Keratinocyte (primary cell): ENCODE measurements at regions not wholly inside any gene's neighbourhood (a gene's known extent, or its start where the extent isn't known, plus 50 kb on each side); places are given as distances from the start of the nearest gene placed in this dataset.

Experiments
- DNase-seq: peaks from one replicate; pipeline ENCODE4 v3.0.0-alpha.2; 2011; ENCODE audit warnings: low read depth, missing footprints, low spot score
- FAIRE-seq: peaks from 2 replicates; lab custom pipeline; 2011; peaks lifted over from hg19 to GRCh38; lab: Jason Lieb, UNC
- H2AFZ ChIP-seq: 2 replicates; pipeline ENCODE4 v1.6.0; 2012; ENCODE audit warnings: low read length, control low read depth, inconsistent platforms; ENCODE audit not compliant: control insufficient read depth
- H3K27ac ChIP-seq: 2 replicates; pipeline ENCODE4 v1.5.1; 2011; ENCODE audit warnings: low read length; ENCODE audit not compliant: control insufficient read depth, insufficient read depth
- H3K27me3 ChIP-seq: 3 replicates; pipeline ENCODE4 v1.6.0; 2011; ENCODE audit warnings: low read length; ENCODE audit not compliant: control insufficient read depth, insufficient read depth; ENCODE audit errors: extremely low read depth
- H3K36me3 ChIP-seq, 2 experiments: 2 replicates in 1 of 2; 3 replicates in 1 of 2; pipeline ENCODE4 v1.5.1; 2011; ENCODE audit warnings: low read length in 2 of 2, mild to moderate bottlenecking in 1 of 2; ENCODE audit not compliant: control insufficient read depth in 2 of 2, insufficient read depth in 2 of 2; ENCODE audit errors: extremely low read depth in 1 of 2
- H3K4me1 ChIP-seq: 3 replicates; pipeline ENCODE4 v1.5.1; 2011; ENCODE audit warnings: low read length; ENCODE audit not compliant: control insufficient read depth, insufficient read depth; ENCODE audit errors: extremely low read depth
- H3K4me2 ChIP-seq: 3 replicates; pipeline ENCODE4 v1.6.0; 2011; ENCODE audit warnings: low read depth, low read length; ENCODE audit not compliant: control insufficient read depth, insufficient read depth; ENCODE audit errors: extremely low read depth
- H3K4me3 ChIP-seq, 3 experiments: fragments of 200-600 bp in 1 of 3; sonication (generic) in 1 of 3; 2 replicates in 2 of 3; 3 replicates in 1 of 3; pipeline ENCODE4 v1.5.1; 2011 to 2016; ENCODE audit warnings: low read length in 3 of 3, mild to moderate bottlenecking in 3 of 3, control low read depth in 2 of 3, inconsistent platforms in 1 of 3, low read depth in 1 of 3, mixed read lengths in 1 of 3, mixed run types in 1 of 3, moderate library complexity in 1 of 3; ENCODE audit not compliant: control insufficient read depth in 2 of 3, insufficient read depth in 2 of 3; ENCODE audit errors: extremely low read depth in 1 of 3
- H3K79me2 ChIP-seq: 2 replicates; pipeline ENCODE4 v1.6.0; 2012; ENCODE audit warnings: low read length; ENCODE audit not compliant: control insufficient read depth, insufficient read depth
- H3K9ac ChIP-seq: 3 replicates; pipeline ENCODE4 v1.6.0; 2011; ENCODE audit warnings: low read length; ENCODE audit not compliant: control insufficient read depth, insufficient read depth; ENCODE audit errors: extremely low read depth
- H3K9me1 ChIP-seq: 3 replicates; pipeline ENCODE4 v1.6.0; 2011; ENCODE audit warnings: low read length; ENCODE audit not compliant: control insufficient read depth, insufficient read depth; ENCODE audit errors: extremely low read depth
- H3K9me3 ChIP-seq: 2 replicates; pipeline ENCODE4 v1.5.1; 2012; ENCODE audit warnings: low read depth, low read length; ENCODE audit not compliant: control insufficient read depth
- H4K20me1 ChIP-seq: 3 replicates; pipeline ENCODE4 v1.6.0; 2011; ENCODE audit warnings: low read length; ENCODE audit not compliant: control insufficient read depth, insufficient read depth; ENCODE audit errors: extremely low read depth
- CTCF ChIP-seq, 3 experiments: IDR thresholded peaks in 1 of 3; conservative IDR thresholded peaks in 1 of 3; optimal IDR thresholded peaks in 1 of 3; 2 replicates in 2 of 3; 3 replicates in 1 of 3; pipeline versions ENCODE3 to v1.5.1; 2011; ENCODE audit warnings: low read length in 3 of 3, mild to moderate bottlenecking in 3 of 3, moderate library complexity in 2 of 3, control low read depth in 1 of 3, inconsistent platforms in 1 of 3; ENCODE audit not compliant: insufficient read depth in 2 of 3; ENCODE audit errors: extremely low read depth in 1 of 3
- EZH2 ChIP-seq: IDR thresholded peaks from one replicate; pipeline ENCODE4 v1.6.1; 2012; ENCODE audit warnings: inconsistent platforms, mild to moderate bottlenecking, low read length, moderate library complexity
- dilution Hi-C: fragments of 300-500 bp; cut with MboI; formaldehyde crosslinking; loops from one replicate; pipeline ENCODE4 v1.7.0; 2020; ENCODE audit warnings: low sequenced_read_pairs; ENCODE audit not compliant: extremely low pct_ligation_motif_present

GRCh38 chr4:56209767-56210166 lies 177.5 kb downstream of the AASDH start:
- H4K20me1 ChIP-seq: no peaks in the 10 kb centered on the region
- H3K4me3 ChIP-seq: no peak overlapping the region
- no peaks in the 10 kb centered on the region for H3K9me3 ChIP-seq
- no peaks in the 10 kb centered on the region for H3K4me1 ChIP-seq
- TF ChIP-seq EZH2 (no peak), CTCF (optimal IDR thresholded peaks at IDR 0.05 in 1 of 3, IDR thresholded peaks at IDR 0.05 in 1 of 3, conservative IDR thresholded peaks at IDR 0.05 in 1 of 3; ENCODE audit: extremely low read depth in 1 of 3, insufficient read depth in 2 of 3, low read length in 3 of 3) (no peak)
- H3K9me1 ChIP-seq: no peaks in the 10 kb centered on the region
- dilution Hi-C loops: no loop called here
- no peak for DNase-seq
- no peak for FAIRE-seq
- no peaks in the 10 kb centered on the region for H3K36me3 ChIP-seq
- no peak overlapping the region for H3K9ac ChIP-seq
- no peaks in the 10 kb centered on the region for H3K79me2 ChIP-seq
- no peaks in the 10 kb centered on the region for H3K27me3 ChIP-seq
- no peak overlapping the region for H3K4me2 ChIP-seq
- no peak overlapping the region for H2AFZ ChIP-seq
- no peak overlapping the region for H3K27ac ChIP-seq

GRCh38 chr4:56208103-56208502 lies 179.2 kb downstream of the AASDH start:
- Histone ChIP-seq H3K27ac (no peak overlapping the region), H3K27me3 (no peaks in the 10 kb centered on the region), H3K79me2 (no peaks in the 10 kb centered on the region), H3K9me1 (no peaks in the 10 kb centered on the region), H3K4me2 (no peak overlapping the region), H3K36me3 (no peaks in the 10 kb centered on the region), H2AFZ (no peak overlapping the region), H3K4me1 (no peaks in the 10 kb centered on the region), H3K9ac (no peak overlapping the region), H3K4me3 (no peak overlapping the region), H4K20me1 (no peaks in the 10 kb centered on the region), H3K9me3 (no peaks in the 10 kb centered on the region)
- FAIRE-seq: no peak
- TF ChIP-seq EZH2: no peak
- TF ChIP-seq CTCF (optimal IDR thresholded peaks at IDR 0.05 in 1 of 3, IDR thresholded peaks at IDR 0.05 in 1 of 3, conservative IDR thresholded peaks at IDR 0.05 in 1 of 3; ENCODE audit: extremely low read depth in 1 of 3, insufficient read depth in 2 of 3, low read length in 3 of 3): no peak
- DNase-seq: no peak
- dilution Hi-C loops: no loop called here
